Hepatocyte (in vitro differentiated cells): ENCODE measurements at regions not wholly inside any gene's neighbourhood (a gene's known extent, or its start where the extent isn't known, plus 50 kb on each side); places are given as distances from the start of the nearest gene placed in this dataset.

Experiments
- CTCF ChIP-seq: fragments of 200-600 bp; sonication (generic); IDR thresholded peaks from 2 replicates; pipeline ENCODE4 v1.5.1; 2016; ENCODE audit warnings: antibody characterized with exemption, mild to moderate bottlenecking; ENCODE audit not compliant: poor library complexity
- EZH2 ChIP-seq: fragments of 200-600 bp; sonication (generic); IDR thresholded peaks from 2 replicates; pipeline ENCODE4 v1.6.1; 2016; ENCODE audit warnings: antibody characterized with exemption, mild to moderate bottlenecking, borderline replicate concordance

GRCh38 chr11:23058656-23059055 lies 198.4 kb upstream of the CCDC179 start:
- TF ChIP-seq CTCF (no peak), EZH2 (no peak)
